Gastrocnemius medialis (tissue), 4 donors: ENCODE measurements at regions not wholly inside any gene's neighbourhood (a gene's known extent, or its start where the extent isn't known, plus 50 kb on each side); places are given as distances from the start of the nearest gene placed in this dataset.
A peak's percentile ranks its signal among the peaks of the same experiment; 100 is the strongest.

Source experiments
- ATAC-seq, 2 donors: fragments of 150-250 bp; one replicate each; pipeline ENCODE4 v1.9.1; 2016
- DNase-seq, 2 donors: peaks; one replicate each; pipeline ENCODE4 v3.0.0-alpha.2; 2019
- H3K27ac ChIP-seq, 4 donors: fragments of 200-600 bp; sonication (generic); 1 replicate in 1 of 4; 2 replicates in 3 of 4; pipeline ENCODE4 v1.5.1; 2016 to 2018; ENCODE audit warnings: mild to moderate bottlenecking in 2 of 4, moderate library complexity in 1 of 4
- H3K27me3 ChIP-seq, 3 donors: fragments of 200-600 bp; sonication (generic) in 2 of 3; 1 replicate in 1 of 3; 2 replicates in 2 of 3; pipeline versions ENCODE4 v1.5.1 to v1.6.0; 2016 to 2019; ENCODE audit warnings: mild to moderate bottlenecking in 1 of 3, moderate library complexity in 1 of 3
- H3K36me3 ChIP-seq, 2 donors: fragments of 200-600 bp; sonication (generic) in 1 of 2; one replicate each; pipeline ENCODE4 v1.5.1; 2017 to 2018
- H3K4me1 ChIP-seq, 2 donors: fragments of 200-600 bp; sonication (generic) in 1 of 2; one replicate each; pipeline ENCODE4 v1.5.1; 2016 to 2017; ENCODE audit warnings: mild to moderate bottlenecking in 2 of 2
- H3K4me3 ChIP-seq, 4 donors: fragments of 200-600 bp; sonication (generic) in 3 of 4; 1 replicate in 1 of 4; 2 replicates in 3 of 4; pipeline ENCODE4 v1.5.1; 2016 to 2019; ENCODE audit warnings: mild to moderate bottlenecking in 2 of 4
- H3K9me3 ChIP-seq, 3 donors: fragments of 200-600 bp; sonication (generic) in 2 of 3; 1 replicate in 1 of 3; 2 replicates in 2 of 3; pipeline ENCODE4 v1.5.1; 2016 to 2019
- CTCF ChIP-seq, 5 experiments: fragments of 450-650 bp in 3 of 5; fragments of 200-600 bp in 2 of 5; sonication (generic) in 2 of 5; IDR thresholded peaks in 4 of 5; conservative IDR thresholded peaks in 1 of 5; 1 replicate in 4 of 5; 2 replicates in 1 of 5; pipeline ENCODE4 v1.5.1; 2016 to 2019; ENCODE audit warnings: antibody characterized with exemption in 5 of 5, mild to moderate bottlenecking in 3 of 5, moderate library complexity in 3 of 5
- POLR2A ChIP-seq, 2 donors: fragments of 450-650 bp; IDR thresholded peaks; one replicate each; pipeline ENCODE4 v1.6.1; 2017; ENCODE audit warnings: antibody characterized with exemption in 2 of 2, mild to moderate bottlenecking in 2 of 2, moderate library complexity in 2 of 2
- in situ Hi-C, 4 donors: fragments of 200-750 bp; cut with MboI; loops; one replicate each; pipeline versions ENCODE4 v1.15.0 to v1.8.0; 2017; ENCODE audit warnings: low sequenced_read_pairs in 4 of 4
- intact Hi-C: fragments of 100-400 bp; cut with DNase I; formaldehyde crosslinking; loops from one replicate; pipeline ENCODE4 v1.15.1; 2023; ENCODE audit warnings: low total_unique reads

GRCh38 chrX:39639871-39640270 lies 457.9 kb downstream of the BCOR start:
- H3K27ac ChIP-seq = no peak overlapping the region
- intact Hi-C loops = no loop called here
- no peak for DNase-seq
- no peak overlapping the region for H3K4me3 ChIP-seq
- no peaks in the 10 kb centered on the region for H3K27me3 ChIP-seq
- H3K36me3 ChIP-seq = no peaks in the 10 kb centered on the region
- no peak for TF ChIP-seq POLR2A (IDR thresholded peaks at IDR 0.05)
- no peak for TF ChIP-seq CTCF (IDR thresholded peaks at IDR 0.05 in 4 of 5, conservative IDR thresholded peaks at IDR 0.05 in 1 of 5)
- H3K4me1 ChIP-seq = no peaks in the 10 kb centered on the region
- H3K9me3 ChIP-seq = no peaks in the 10 kb centered on the region
- in situ Hi-C loops = no loop called here
- no peak for ATAC-seq

- TF ChIP-seq CTCF (IDR thresholded peaks at IDR 0.05 in 4 of 5, conservative IDR thresholded peaks at IDR 0.05 in 1 of 5) = no peak
- TF ChIP-seq POLR2A (IDR thresholded peaks at IDR 0.05) = no peak
- in situ Hi-C loops = no loop called here
- DNase-seq (no peak), ATAC-seq (no peak)
- Histone ChIP-seq H3K4me3 (no peak overlapping the region), H3K9me3 (no peaks in the 10 kb centered on the region), H3K36me3 (no peaks in the 10 kb centered on the region), H3K27me3 (no peaks in the 10 kb centered on the region), H3K27ac (no peak overlapping the region), H3K4me1 (no peaks in the 10 kb centered on the region)
- intact Hi-C loops = no loop called here
Measured at GRCh38 chrX:39640866-39641265, 456.9 kb downstream of the BCOR start.

- DNase-seq = no peak
- intact Hi-C loops = no loop called here
- H3K4me3 ChIP-seq = no peak overlapping the region
- no peaks in the 10 kb centered on the region for H3K9me3 ChIP-seq
- H3K4me1 ChIP-seq = no peaks in the 10 kb centered on the region
- no peak for ATAC-seq
- no peaks in the 10 kb centered on the region for H3K36me3 ChIP-seq
- TF ChIP-seq CTCF (IDR thresholded peaks at IDR 0.05 in 4 of 5, conservative IDR thresholded peaks at IDR 0.05 in 1 of 5) (no peak), POLR2A (IDR thresholded peaks at IDR 0.05) (no peak)
- no peak overlapping the region for H3K27ac ChIP-seq
- H3K27me3 ChIP-seq = no peaks in the 10 kb centered on the region
- in situ Hi-C loops = no loop called here
Measured at GRCh38 chrX:39642071-39642470, 455.7 kb downstream of the BCOR start.

GRCh38 chrX:39643550-39643949 lies 454.2 kb downstream of the BCOR start:
- no peak overlapping the region for H3K27ac ChIP-seq
- DNase-seq (no peak), ATAC-seq (no peak)
- no peaks in the 10 kb centered on the region for H3K36me3 ChIP-seq
- intact Hi-C loops = no loop called here
- no peaks in the 10 kb centered on the region for H3K9me3 ChIP-seq
- H3K4me3 ChIP-seq = no peak overlapping the region
- in situ Hi-C loops = no loop called here
- TF ChIP-seq POLR2A (IDR thresholded peaks at IDR 0.05) (no peak), CTCF (IDR thresholded peaks at IDR 0.05 in 4 of 5, conservative IDR thresholded peaks at IDR 0.05 in 1 of 5) (no peak)
- no peaks in the 10 kb centered on the region for H3K27me3 ChIP-seq
- H3K4me1 ChIP-seq = no peaks in the 10 kb centered on the region

- peak overlapping the region in 1 of 4 donors; percentile 48 for H3K27ac ChIP-seq
- peak; percentile 62 to 71 for ATAC-seq
Measured at GRCh38 chrX:39645178-39645895, 452.4 kb downstream of the BCOR start.

More at GRCh38 chrX:39645178-39645895, 452.4 kb downstream of the BCOR start:
- in situ Hi-C loops = no loop called here
- Histone ChIP-seq H3K27me3 (no peaks in the 10 kb centered on the region), H3K36me3 (no peaks in the 10 kb centered on the region), H3K9me3 (no peaks in the 10 kb centered on the region), H3K4me3 (no peak overlapping the region), H3K4me1 (no peaks in the 10 kb centered on the region)
- DNase-seq = peak; percentile 7 to 31
- intact Hi-C loops = no loop called here
- TF ChIP-seq POLR2A (IDR thresholded peaks at IDR 0.05) (no peak), CTCF (IDR thresholded peaks at IDR 0.05 in 4 of 5, conservative IDR thresholded peaks at IDR 0.05 in 1 of 5) (no peak)
